GM12878 (cell line): ENCODE measurements at regions not wholly inside any gene's neighbourhood (a gene's known extent, or its start where the extent isn't known, plus 50 kb on each side); places are given as distances from the start of the nearest gene placed in this dataset.

Experiments used
- ATAC-seq: fragments of 200-7000 bp; cut with Tn5 transposase; 3 replicates; pipeline ENCODE4 v1.9.1; 2020; ENCODE audit warnings: mild to moderate bottlenecking, moderate library complexity
- BruUV-seq: library from RNA; stranded (reverse); fragments of 400-500 nt; replicated peaks from 2 replicates; lab custom pipeline; 2021; lab: Mats Ljungman, UMichigan
- CTCF ChIA-PET: fragments of 300-600 bp; sonication (Branson Sonifier 250); formaldehyde crosslinking; extraction: SDS; loops from one replicate; lab custom pipeline; 2021; ENCODE audit warnings: inconsistent platforms; lab: Yijun Ruan, JAX
- POLR2A ChIA-PET: fragments of 350-600 bp; formaldehyde crosslinking; extraction: SDS; loops from one replicate; lab custom pipeline; 2021; ENCODE audit warnings: inconsistent platforms; lab: Charles Lee
- RAD21 ChIA-PET: fragments of 300-600 bp; sonication (Branson Sonifier 250); formaldehyde crosslinking; loops from one replicate; lab custom pipeline; 2023; ENCODE audit warnings: antibody characterized with exemption; ENCODE audit not compliant: unreplicated experiment; lab: Charles Lee
- SMC1A ChIA-PET: fragments of 300-600 bp; sonication (Branson Sonifier 250); formaldehyde crosslinking; loops from one replicate; lab custom pipeline; 2023; ENCODE audit not compliant: unreplicated experiment, uncharacterized antibody; lab: Charles Lee
- DNase-seq: peaks from one replicate; pipeline ENCODE4 v3.0.0-alpha.2; 2011; ENCODE audit warnings: low read depth, low spot score
- FAIRE-seq: peaks from 3 replicates; lab custom pipeline; 2011; peaks lifted over from hg19 to GRCh38; lab: Jason Lieb, UNC
- H2AFZ ChIP-seq: 2 replicates; pipeline ENCODE4 v1.6.0; 2011; ENCODE audit warnings: low read depth, low read length, control low read depth; ENCODE audit not compliant: control insufficient read depth
- H3K27ac ChIP-seq: 2 replicates; pipeline ENCODE4 v1.5.1; 2011; ENCODE audit warnings: control low read depth; ENCODE audit not compliant: control insufficient read depth, insufficient read depth
- H3K27me3 ChIP-seq, 2 experiments: replicated peaks in 1 of 2; 2 replicates each; pipeline versions ENCODE4 v1.6.0 to v1.6.1; 2011; ENCODE audit warnings: low read length in 1 of 2; ENCODE audit not compliant: control insufficient read depth in 2 of 2, insufficient read depth in 2 of 2
- H3K36me3 ChIP-seq, 2 experiments: 2 replicates each; pipeline ENCODE4 v1.5.1; 2011; ENCODE audit warnings: low read length in 1 of 2; ENCODE audit not compliant: control insufficient read depth in 2 of 2, insufficient read depth in 2 of 2
- H3K4me1 ChIP-seq: 2 replicates; pipeline ENCODE4 v1.6.1; 2011; ENCODE audit warnings: mild to moderate bottlenecking, low read length, moderate library complexity, mixed read lengths; ENCODE audit not compliant: control insufficient read depth, insufficient read depth
- H3K4me2 ChIP-seq: 2 replicates; pipeline ENCODE4 v1.6.0; 2011; ENCODE audit warnings: control low read depth; ENCODE audit not compliant: control insufficient read depth, insufficient read depth
- H3K4me3 ChIP-seq: fragments of 200-600 bp; sonication (generic); 2 replicates; pipeline ENCODE4 v1.5.1; 2016
- H3K79me2 ChIP-seq: 2 replicates; pipeline ENCODE4 v1.6.0; 2011; ENCODE audit warnings: low read length; ENCODE audit not compliant: control insufficient read depth, insufficient read depth
- H3K9ac ChIP-seq: 2 replicates; pipeline ENCODE4 v1.8.0; 2011; ENCODE audit warnings: low read length, control low read depth, mixed read lengths; ENCODE audit not compliant: control insufficient read depth, insufficient read depth
- H3K9me3 ChIP-seq: replicated peaks from 3 replicates; pipeline ENCODE4 v1.5.1; 2011; ENCODE audit warnings: mild to moderate bottlenecking, low read length; ENCODE audit not compliant: control insufficient read depth, insufficient read depth
- H4K20me1 ChIP-seq: 2 replicates; pipeline ENCODE4 v1.6.0; 2011; ENCODE audit not compliant: control insufficient read depth, insufficient read depth
- JUNB ChIP-seq: IDR thresholded peaks from 2 replicates; pipeline ENCODE4 v1.6.1; 2016; ENCODE audit warnings: antibody characterized with exemption, mild to moderate bottlenecking
- KDM1A ChIP-seq: fragments of 200-600 bp; sonication (generic); IDR thresholded peaks from 2 replicates; pipeline ENCODE4 v1.6.1; 2016; ENCODE audit warnings: borderline replicate concordance
- MEF2B ChIP-seq: fragments of 450-650 bp; IDR thresholded peaks from 2 replicates; pipeline ENCODE4 v1.6.1; 2018; ENCODE audit warnings: mild to moderate bottlenecking, moderate library complexity; ENCODE audit not compliant: partially characterized antibody, poor library complexity, severe bottlenecking
- NR2F1 ChIP-seq: fragments of 450-650 bp; conservative IDR thresholded peaks from 2 replicates; pipeline ENCODE4 v1.6.1; 2017; ENCODE audit warnings: mild to moderate bottlenecking
- SMAD1 ChIP-seq: fragments of 450-650 bp; IDR thresholded peaks from 2 replicates; pipeline ENCODE4 v1.6.1; 2018; ENCODE audit warnings: mild to moderate bottlenecking, low read depth; ENCODE audit not compliant: partially characterized antibody
- ZNF274 ChIP-seq: IDR thresholded peaks from one replicate; pipeline ENCODE4 v1.8.0; 2011; ENCODE audit not compliant: insufficient read length, insufficient read depth
- ZNF384 ChIP-seq: IDR thresholded peaks from 2 replicates; pipeline ENCODE4 v1.6.1; 2012; ENCODE audit warnings: low read depth, mild to moderate bottlenecking, low read length, improper control_type of control experiment, borderline replicate concordance
- WGBS: methylation state at CpG from one replicate; pipeline ENCODE4 v1.1.6; 2016; ENCODE audit warnings: low lambda C conversion rate; ENCODE audit not compliant: insufficient replicate concordance, insufficient coverage; ENCODE audit errors: missing lambda C conversion rate; 5-methylcytosine and 5-hydroxymethylcytosine counted together
- in situ Hi-C: fragments of 300-500 bp; cut with MboI; formaldehyde crosslinking; loops from 9 replicates; pipeline ENCODE4 v1.14.3; 2018; ENCODE audit warnings: mixed read lengths
- intact Hi-C: fragments of 100-400 bp; cut with micrococcal nuclease; formaldehyde crosslinking; loops from one replicate; pipeline ENCODE4 v1.14.2; 2022; ENCODE audit not compliant: unreplicated experiment
- TF ChIP-seq, protein P1 (sequence below): fragments of 450-650 bp; IDR thresholded peaks from 2 replicates; pipeline ENCODE4 v1.6.1; 2016; ENCODE audit warnings: mild to moderate bottlenecking
- TF ChIP-seq, protein P2 (sequence below): fragments of 450-650 bp; IDR thresholded peaks from 2 replicates; pipeline ENCODE4 v1.6.1; 2014; ENCODE audit warnings: mild to moderate bottlenecking
- TF ChIP-seq, protein P3 (sequence below): IDR thresholded peaks from 2 replicates; pipeline ENCODE4 v1.6.1; 2012; ENCODE audit warnings: low read depth, low read length, improper control_type of control experiment
- TF ChIP-seq, protein P4 (sequence below): fragments of 450-650 bp; formaldehyde crosslinking; IDR thresholded peaks from 2 replicates; pipeline ENCODE4 v1.4.0; 2020; ENCODE audit warnings: mild to moderate bottlenecking, moderate library complexity

DNA sequence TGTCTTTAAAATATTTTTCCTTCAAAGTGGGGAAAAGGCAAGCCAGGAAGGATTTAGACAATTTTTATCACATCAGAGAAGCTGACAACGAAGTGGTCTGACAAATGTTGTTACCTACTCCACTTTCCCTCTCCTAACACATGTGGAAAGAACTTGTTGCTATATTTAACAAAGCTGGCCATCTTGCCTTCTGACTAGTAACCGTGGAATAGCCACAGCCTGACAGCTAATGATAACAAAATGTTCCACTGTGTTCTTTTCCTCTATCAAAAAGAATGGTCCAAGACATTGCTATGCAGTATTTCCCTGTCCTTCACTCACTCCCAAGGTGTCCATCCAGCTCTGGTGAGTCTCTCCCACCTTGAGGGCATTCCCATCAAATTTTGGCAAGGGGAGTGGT lies 481.4 kb upstream of the THBS1 start:
- RAD21 ChIA-PET: no interaction called here
- no peaks in the 10 kb centered on the region for H3K9me3 ChIP-seq
- intact Hi-C loops (no loop called here), in situ Hi-C loops (no loop called here)
- POLR2A ChIA-PET: no interaction called here
- CTCF ChIA-PET: no interaction called here
- H3K79me2 ChIP-seq: no peaks in the 10 kb centered on the region
- DNase-seq (no peak), FAIRE-seq (no peak), ATAC-seq (no peak)
- H4K20me1 ChIP-seq: no peaks in the 10 kb centered on the region
- no peak overlapping the region for H3K27ac ChIP-seq
- 2% methylated on average over 2 of the region's 2 CpGs for WGBS
- no peak overlapping the region for H3K4me2 ChIP-seq
- no peak overlapping the region for H2AFZ ChIP-seq
- no peak overlapping the region for H3K9ac ChIP-seq
- SMC1A ChIA-PET: interaction anchor here (0.6 kb wide), 1 partner anchor 254 kb away, joined by 3 read pairs; no protein-coding TSS in a partner anchor
- H3K36me3 ChIP-seq: no peaks in the 10 kb centered on the region
- no peaks in the 10 kb centered on the region for H3K4me1 ChIP-seq
- no peak overlapping the region for H3K4me3 ChIP-seq
- TF ChIP-seq NR2F1 (no peak), KDM1A (no peak), ZNF274 (no peak), SMAD1 (no peak), ZNF384 (no peak), JUNB (no peak), MEF2B (no peak)
- TF ChIP-seq, protein P1, sequence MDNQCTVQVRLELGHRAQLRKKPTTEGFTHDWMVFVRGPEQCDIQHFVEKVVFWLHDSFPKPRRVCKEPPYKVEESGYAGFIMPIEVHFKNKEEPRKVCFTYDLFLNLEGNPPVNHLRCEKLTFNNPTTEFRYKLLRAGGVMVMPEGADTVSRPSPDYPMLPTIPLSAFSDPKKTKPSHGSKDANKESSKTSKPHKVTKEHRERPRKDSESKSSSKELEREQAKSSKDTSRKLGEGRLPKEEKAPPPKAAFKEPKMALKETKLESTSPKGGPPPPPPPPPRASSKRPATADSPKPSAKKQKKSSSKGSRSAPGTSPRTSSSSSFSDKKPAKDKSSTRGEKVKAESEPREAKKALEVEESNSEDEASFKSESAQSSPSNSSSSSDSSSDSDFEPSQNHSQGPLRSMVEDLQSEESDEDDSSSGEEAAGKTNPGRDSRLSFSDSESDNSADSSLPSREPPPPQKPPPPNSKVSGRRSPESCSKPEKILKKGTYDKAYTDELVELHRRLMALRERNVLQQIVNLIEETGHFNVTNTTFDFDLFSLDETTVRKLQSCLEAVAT: no peak
- TF ChIP-seq, protein P2, sequence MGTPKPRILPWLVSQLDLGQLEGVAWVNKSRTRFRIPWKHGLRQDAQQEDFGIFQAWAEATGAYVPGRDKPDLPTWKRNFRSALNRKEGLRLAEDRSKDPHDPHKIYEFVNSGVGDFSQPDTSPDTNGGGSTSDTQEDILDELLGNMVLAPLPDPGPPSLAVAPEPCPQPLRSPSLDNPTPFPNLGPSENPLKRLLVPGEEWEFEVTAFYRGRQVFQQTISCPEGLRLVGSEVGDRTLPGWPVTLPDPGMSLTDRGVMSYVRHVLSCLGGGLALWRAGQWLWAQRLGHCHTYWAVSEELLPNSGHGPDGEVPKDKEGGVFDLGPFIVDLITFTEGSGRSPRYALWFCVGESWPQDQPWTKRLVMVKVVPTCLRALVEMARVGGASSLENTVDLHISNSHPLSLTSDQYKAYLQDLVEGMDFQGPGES: no peak
- TF ChIP-seq, protein P3, sequence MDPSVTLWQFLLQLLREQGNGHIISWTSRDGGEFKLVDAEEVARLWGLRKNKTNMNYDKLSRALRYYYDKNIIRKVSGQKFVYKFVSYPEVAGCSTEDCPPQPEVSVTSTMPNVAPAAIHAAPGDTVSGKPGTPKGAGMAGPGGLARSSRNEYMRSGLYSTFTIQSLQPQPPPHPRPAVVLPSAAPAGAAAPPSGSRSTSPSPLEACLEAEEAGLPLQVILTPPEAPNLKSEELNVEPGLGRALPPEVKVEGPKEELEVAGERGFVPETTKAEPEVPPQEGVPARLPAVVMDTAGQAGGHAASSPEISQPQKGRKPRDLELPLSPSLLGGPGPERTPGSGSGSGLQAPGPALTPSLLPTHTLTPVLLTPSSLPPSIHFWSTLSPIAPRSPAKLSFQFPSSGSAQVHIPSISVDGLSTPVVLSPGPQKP: no peak
- TF ChIP-seq, protein P4, sequence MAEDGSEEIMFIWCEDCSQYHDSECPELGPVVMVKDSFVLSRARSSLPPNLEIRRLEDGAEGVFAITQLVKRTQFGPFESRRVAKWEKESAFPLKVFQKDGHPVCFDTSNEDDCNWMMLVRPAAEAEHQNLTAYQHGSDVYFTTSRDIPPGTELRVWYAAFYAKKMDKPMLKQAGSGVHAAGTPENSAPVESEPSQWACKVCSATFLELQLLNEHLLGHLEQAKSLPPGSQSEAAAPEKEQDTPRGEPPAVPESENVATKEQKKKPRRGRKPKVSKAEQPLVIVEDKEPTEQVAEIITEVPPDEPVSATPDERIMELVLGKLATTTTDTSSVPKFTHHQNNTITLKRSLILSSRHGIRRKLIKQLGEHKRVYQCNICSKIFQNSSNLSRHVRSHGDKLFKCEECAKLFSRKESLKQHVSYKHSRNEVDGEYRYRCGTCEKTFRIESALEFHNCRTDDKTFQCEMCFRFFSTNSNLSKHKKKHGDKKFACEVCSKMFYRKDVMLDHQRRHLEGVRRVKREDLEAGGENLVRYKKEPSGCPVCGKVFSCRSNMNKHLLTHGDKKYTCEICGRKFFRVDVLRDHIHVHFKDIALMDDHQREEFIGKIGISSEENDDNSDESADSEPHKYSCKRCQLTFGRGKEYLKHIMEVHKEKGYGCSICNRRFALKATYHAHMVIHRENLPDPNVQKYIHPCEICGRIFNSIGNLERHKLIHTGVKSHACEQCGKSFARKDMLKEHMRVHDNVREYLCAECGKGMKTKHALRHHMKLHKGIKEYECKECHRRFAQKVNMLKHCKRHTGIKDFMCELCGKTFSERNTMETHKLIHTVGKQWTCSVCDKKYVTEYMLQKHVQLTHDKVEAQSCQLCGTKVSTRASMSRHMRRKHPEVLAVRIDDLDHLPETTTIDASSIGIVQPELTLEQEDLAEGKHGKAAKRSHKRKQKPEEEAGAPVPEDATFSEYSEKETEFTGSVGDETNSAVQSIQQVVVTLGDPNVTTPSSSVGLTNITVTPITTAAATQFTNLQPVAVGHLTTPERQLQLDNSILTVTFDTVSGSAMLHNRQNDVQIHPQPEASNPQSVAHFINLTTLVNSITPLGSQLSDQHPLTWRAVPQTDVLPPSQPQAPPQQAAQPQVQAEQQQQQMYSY (CRISPR knock-in tag): no peak
- no peaks in the 10 kb centered on the region for H3K27me3 ChIP-seq
- BruUV-seq: no TSS peak
